CD14-positive monocyte (primary cell): ENCODE measurements at regions not wholly inside any gene's neighbourhood (a gene's known extent, or its start where the extent isn't known, plus 50 kb on each side); places are given as distances from the start of the nearest gene placed in this dataset.

ENCODE experiments used
- DNase-seq, 3 donors: peaks; one replicate each; pipeline ENCODE4 v3.0.0-alpha.2; 2011 to 2022
- H2AFZ ChIP-seq: 2 replicates; pipeline ENCODE4 v1.6.0; 2012; ENCODE audit warnings: mild to moderate bottlenecking, low read depth, low read length, inconsistent platforms; ENCODE audit not compliant: insufficient read depth, poor library complexity, severe bottlenecking
- H3K27ac ChIP-seq, 2 donors: 1 replicate in 1 of 2; 2 replicates in 1 of 2; pipeline ENCODE4 v1.5.1; 2012 to 2013; ENCODE audit warnings: low read length in 2 of 2, control low read depth in 1 of 2, inconsistent platforms in 1 of 2, low read depth in 1 of 2, mild to moderate bottlenecking in 1 of 2
- H3K27me3 ChIP-seq, 2 donors: one replicate each; pipeline versions ENCODE4 v1.6.0 to v1.6.1; 2011 to 2013; ENCODE audit warnings: low read length in 2 of 2; ENCODE audit not compliant: control insufficient read depth in 2 of 2, insufficient read depth in 2 of 2
- H3K36me3 ChIP-seq, 2 donors: replicated peaks in 1 of 2; 1 replicate in 1 of 2; 2 replicates in 1 of 2; pipeline versions ENCODE4 v1.5.1 to v1.6.1; 2012 to 2013; ENCODE audit warnings: low read length in 2 of 2, control low read depth in 1 of 2, inconsistent platforms in 1 of 2, mild to moderate bottlenecking in 1 of 2; ENCODE audit not compliant: insufficient read depth in 2 of 2, control insufficient read depth in 1 of 2
- H3K4me1 ChIP-seq, 2 donors: 1 replicate in 1 of 2; 2 replicates in 1 of 2; pipeline versions ENCODE4 v1.5.1 to v1.6.1; 2012 to 2013; ENCODE audit warnings: low read length in 2 of 2, control low read depth in 1 of 2, inconsistent platforms in 1 of 2, mild to moderate bottlenecking in 1 of 2, moderate library complexity in 1 of 2; ENCODE audit not compliant: insufficient read depth in 2 of 2, control insufficient read depth in 1 of 2
- H3K4me2 ChIP-seq: replicated peaks from 2 replicates; pipeline ENCODE3; 2012; ENCODE audit warnings: low read length, moderate library complexity, mild to moderate bottlenecking; ENCODE audit not compliant: poor library complexity, severe bottlenecking; ENCODE audit errors: extremely low read depth
- H3K4me3 ChIP-seq, 3 experiments: fragments of 200-600 bp in 1 of 3; sonication (generic) in 1 of 3; replicated peaks in 1 of 3; 1 replicate in 2 of 3; 2 replicates in 1 of 3; pipeline ENCODE4 v1.5.1; 2011 to 2013; ENCODE audit warnings: low read length in 3 of 3, mild to moderate bottlenecking in 3 of 3, control low read depth in 2 of 3, low read depth in 2 of 3, inconsistent platforms in 1 of 3, moderate library complexity in 1 of 3
- H3K79me2 ChIP-seq: 2 replicates; pipeline ENCODE4 v1.6.0; 2012; ENCODE audit warnings: mild to moderate bottlenecking, control low read depth, inconsistent platforms, low read length, moderate library complexity; ENCODE audit not compliant: insufficient read depth
- H3K9ac ChIP-seq: 2 replicates; pipeline ENCODE4 v1.6.0; 2017; ENCODE audit warnings: low read length, mild to moderate bottlenecking; ENCODE audit not compliant: insufficient read depth, poor library complexity, severe bottlenecking
- H3K9me3 ChIP-seq, 2 donors: replicated peaks in 1 of 2; 1 replicate in 1 of 2; 2 replicates in 1 of 2; pipeline versions ENCODE4 v1.5.1 to v1.6.1; 2012 to 2013; ENCODE audit warnings: low read length in 2 of 2, control low read depth in 1 of 2; ENCODE audit not compliant: control insufficient read depth in 1 of 2, insufficient read depth in 1 of 2
- H4K20me1 ChIP-seq: 2 replicates; pipeline ENCODE4 v1.6.0; 2012; ENCODE audit warnings: mild to moderate bottlenecking, low read length, control low read depth, moderate library complexity; ENCODE audit not compliant: insufficient read depth
- H3K27ac Mint-ChIP-seq, 7 donors: one replicate each; pipeline ENCODE4 v1.8.0; 2020; ENCODE audit warnings: mild to moderate bottlenecking in 7 of 7, mixed read lengths in 7 of 7, moderate library complexity in 6 of 7, inconsistent platforms in 2 of 7
- H3K27me3 Mint-ChIP-seq, 3 donors: one replicate each; pipeline ENCODE4 v1.8.0; 2021 to 2022; ENCODE audit warnings: low read depth in 3 of 3, mild to moderate bottlenecking in 3 of 3, mixed read lengths in 3 of 3, moderate library complexity in 3 of 3, inconsistent platforms in 1 of 3
- H3K36me3 Mint-ChIP-seq, 2 donors: one replicate each; pipeline ENCODE4 v1.8.0; 2020; ENCODE audit warnings: mixed read lengths in 2 of 2, inconsistent platforms in 1 of 2, mild to moderate bottlenecking in 1 of 2
- H3K4me1 Mint-ChIP-seq: one replicate; pipeline ENCODE4 v1.8.0; 2020; ENCODE audit warnings: mild to moderate bottlenecking, mixed read lengths
- H3K4me3 Mint-ChIP-seq, 2 donors: one replicate each; pipeline ENCODE4 v1.8.0; 2020; ENCODE audit warnings: mild to moderate bottlenecking in 2 of 2, mixed read lengths in 2 of 2, moderate library complexity in 1 of 2
- H3K9me3 Mint-ChIP-seq, 7 donors: one replicate each; pipeline ENCODE4 v1.8.0; 2020 to 2022; ENCODE audit warnings: mixed read lengths in 7 of 7, mild to moderate bottlenecking in 6 of 7, moderate library complexity in 6 of 7, inconsistent platforms in 2 of 7
- CTCF ChIP-seq: fragments of 200-600 bp; IDR thresholded peaks from one replicate; pipeline ENCODE4 v1.8.0; 2022; ENCODE audit warnings: antibody characterized with exemption, mild to moderate bottlenecking
- WGBS: methylation state at CpG from one replicate; pipeline ENCODE4 v1.1.5; 2013; ENCODE audit warnings: missing lambda C conversion rate; ENCODE audit not compliant: insufficient coverage; 5-methylcytosine and 5-hydroxymethylcytosine counted together
- intact Hi-C, 2 donors: fragments of 100-400 bp; cut with micrococcal nuclease; formaldehyde crosslinking; loops; one replicate each; pipeline versions ENCODE4 v1.15.0 to v1.15.1; 2023

- Histone ChIP-seq H2AFZ (no peak overlapping the region), H3K4me2 (no peak overlapping the region), H4K20me1 (no peaks in the 10 kb centered on the region), H3K9me3 (no peaks in the 10 kb centered on the region), H3K4me3 (no peak overlapping the region), H3K36me3 (no peaks in the 10 kb centered on the region), H3K4me1 (no peaks in the 10 kb centered on the region), H3K27me3 (no peaks in the 10 kb centered on the region), H3K9ac (no peak overlapping the region), H3K27ac (no peak overlapping the region), H3K79me2 (no peaks in the 10 kb centered on the region)
- intact Hi-C loops = no loop called here
- Mint-ChIP-seq H3K27ac (no peak overlapping the region), H3K27me3 (no peaks in the 10 kb centered on the region), H3K4me3 (no peak overlapping the region), H3K4me1 (no peaks in the 10 kb centered on the region), H3K9me3 (peaks cover 0 to 9% (median 2%) of the 10 kb centered on the region in 7 donors), H3K36me3 (no peaks in the 10 kb centered on the region)
- DNase-seq = no peak
- no peak for TF ChIP-seq CTCF
- 76% methylated on average over 2 of the region's 3 CpGs for WGBS
Observed at GRCh38 chr15:36438499-36438898, 140.9 kb upstream of the CDIN1 start.

- no peaks in the 10 kb centered on the region for H3K4me1 ChIP-seq
- no peaks in the 10 kb centered on the region for H3K36me3 ChIP-seq
- DNase-seq = no peak
- H3K4me3 ChIP-seq = no peak overlapping the region
- Mint-ChIP-seq H3K4me1 (no peaks in the 10 kb centered on the region), H3K27ac (no peak overlapping the region), H3K9me3 (peaks cover 0 to 3% (median 0%) of the 10 kb centered on the region in 7 donors), H3K4me3 (no peak overlapping the region), H3K27me3 (peaks cover 0 to 2% (median 0%) of the 10 kb centered on the region in 3 donors), H3K36me3 (no peaks in the 10 kb centered on the region)
- H3K9me3 ChIP-seq = peaks cover 0 to 4% of the 10 kb centered on the region in 2 donors
- no peak overlapping the region for H3K9ac ChIP-seq
- no peak for TF ChIP-seq CTCF
- no peaks in the 10 kb centered on the region for H3K27me3 ChIP-seq
- H3K27ac ChIP-seq = no peak overlapping the region
- intact Hi-C loops = no loop called here
- no peak overlapping the region for H3K4me2 ChIP-seq
- no peaks in the 10 kb centered on the region for H3K79me2 ChIP-seq
- WGBS = 78% methylated on average over 1 of the region's 2 CpGs
- H2AFZ ChIP-seq = no peak overlapping the region
- no peaks in the 10 kb centered on the region for H4K20me1 ChIP-seq
Observed at GRCh38 chr15:36447373-36447772, 132.1 kb upstream of the CDIN1 start.
